Neural cell (in vitro differentiated cells): ENCODE measurements at regions not wholly inside any gene's neighbourhood (a gene's known extent, or its start where the extent isn't known, plus 50 kb on each side); places are given as distances from the start of the nearest gene placed in this dataset.

Experiments
- H2AFZ ChIP-seq: fragments of 200-600, 300-800 bp; sonication (generic), shearing (Covaris generic); 2 replicates; pipeline ENCODE4 v1.6.0; 2014; ENCODE audit warnings: low read depth, mild to moderate bottlenecking, antibody characterized with exemption, low read length, moderate library complexity
- H3F3A ChIP-seq: fragments of 200-600 bp; shearing (Covaris generic); 2 replicates; pipeline ENCODE4 v1.6.1; 2016; ENCODE audit warnings: mild to moderate bottlenecking, moderate library complexity, mixed read lengths, antibody characterized with exemption, low read length; ENCODE audit not compliant: insufficient read depth, poor library complexity, severe bottlenecking
- H3K27ac ChIP-seq: fragments of 200-600, 300-800 bp; sonication (generic), shearing (Covaris generic); 2 replicates; pipeline ENCODE4 v1.5.1; 2014; ENCODE audit warnings: mild to moderate bottlenecking, low read length, moderate library complexity
- H3K27me3 ChIP-seq: fragments of 300-800, 200-600 bp; sonication (generic), shearing (Covaris generic); 2 replicates; pipeline ENCODE4 v1.6.0; 2014; ENCODE audit warnings: mild to moderate bottlenecking, low read depth, low read length, moderate library complexity; ENCODE audit not compliant: insufficient read depth
- H3K36me3 ChIP-seq: fragments of 300-800, 200-600 bp; sonication (generic), shearing (Covaris generic); 2 replicates; pipeline ENCODE4 v1.5.1; 2014; ENCODE audit warnings: mild to moderate bottlenecking, antibody characterized with exemption, low read length, moderate library complexity; ENCODE audit not compliant: insufficient read depth
- H3K4me2 ChIP-seq: fragments of 300-800, 200-600 bp; sonication (generic), shearing (Covaris generic); 2 replicates; pipeline ENCODE4 v1.6.0; 2014; ENCODE audit warnings: mild to moderate bottlenecking, low read length
- H3K4me3 ChIP-seq: fragments of 300-800, 200-600 bp; sonication (generic), shearing (Covaris generic); 2 replicates; pipeline ENCODE4 v1.5.1; 2014; ENCODE audit warnings: mild to moderate bottlenecking, low read length, moderate library complexity
- H3K79me2 ChIP-seq: fragments of 200-600 bp; shearing (Covaris generic); replicated peaks from 2 replicates; pipeline ENCODE4 v1.6.0; 2014; ENCODE audit warnings: mild to moderate bottlenecking, low read length, moderate library complexity; ENCODE audit not compliant: insufficient read depth
- H3K9ac ChIP-seq: fragments of 300-800, 200-600 bp; sonication (generic), shearing (Covaris generic); 2 replicates; pipeline ENCODE4 v1.6.1; 2016; ENCODE audit warnings: mild to moderate bottlenecking, low read length, mixed read lengths
- H3K9me2 ChIP-seq: fragments of 200-600 bp; shearing (Covaris generic); 2 replicates; pipeline ENCODE4 v1.6.1; 2016; ENCODE audit warnings: mild to moderate bottlenecking, low read length, mixed read lengths; ENCODE audit not compliant: insufficient read depth
- H3K9me3 ChIP-seq: fragments of 200-600, 300-800 bp; sonication (generic), shearing (Covaris generic); 2 replicates; pipeline ENCODE4 v1.6.1; 2016; ENCODE audit warnings: mild to moderate bottlenecking, mixed run types, low read length, moderate library complexity, mixed read lengths
- H4K20me1 ChIP-seq: fragments of 200-600 bp; shearing (Covaris generic); 2 replicates; pipeline ENCODE4 v1.6.1; 2016; ENCODE audit warnings: mild to moderate bottlenecking, mixed run types; ENCODE audit not compliant: insufficient read depth
- CTCF ChIP-seq: fragments of 450-650 bp; IDR thresholded peaks from 2 replicates; pipeline ENCODE4 v1.5.1; 2014; ENCODE audit warnings: antibody characterized with exemption, mild to moderate bottlenecking, moderate library complexity; ENCODE audit not compliant: poor library complexity, severe bottlenecking
- EP300 ChIP-seq: fragments of 450-650 bp; conservative IDR thresholded peaks from 2 replicates; pipeline ENCODE4 v1.6.1; 2014; ENCODE audit warnings: antibody characterized with exemption, mild to moderate bottlenecking, moderate library complexity; ENCODE audit not compliant: poor library complexity, severe bottlenecking
- EZH2 ChIP-seq: fragments of 200-600, 300-800 bp; shearing (Covaris generic), sonication (generic); IDR thresholded peaks from 2 replicates; pipeline ENCODE4 v1.6.1; 2014; ENCODE audit warnings: antibody characterized with exemption, low read length, borderline replicate concordance, mild to moderate bottlenecking; ENCODE audit not compliant: insufficient read depth, poor library complexity, severe bottlenecking
- MXI1 ChIP-seq: fragments of 450-650 bp; conservative IDR thresholded peaks from 2 replicates; pipeline ENCODE4 v1.6.1; 2014; ENCODE audit warnings: antibody characterized with exemption, mild to moderate bottlenecking; ENCODE audit not compliant: poor library complexity, severe bottlenecking
- POLR2AphosphoS5 ChIP-seq: IDR thresholded peaks from 2 replicates; pipeline ENCODE4 v1.6.1; 2012
- RAD21 ChIP-seq: fragments of 450-650 bp; conservative IDR thresholded peaks from 2 replicates; pipeline ENCODE4 v1.6.1; 2014; ENCODE audit warnings: antibody characterized with exemption, mild to moderate bottlenecking, moderate library complexity
- REST ChIP-seq: IDR thresholded peaks from 2 replicates; pipeline ENCODE4 v1.6.1; 2012; ENCODE audit warnings: borderline replicate concordance
- SMC3 ChIP-seq: fragments of 450-650 bp; conservative IDR thresholded peaks from 2 replicates; pipeline ENCODE4 v1.6.1; 2014; ENCODE audit warnings: antibody characterized with exemption, mild to moderate bottlenecking, moderate library complexity; ENCODE audit not compliant: poor library complexity

GRCh38 chr20:58046311-58046710 is 182.1 kb downstream of the ANKRD60 start:
- Histone ChIP-seq H3K9me3 (no peaks in the 10 kb centered on the region), H3F3A (no peaks in the 10 kb centered on the region), H2AFZ (no peak overlapping the region), H3K9me2 (no peaks in the 10 kb centered on the region), H3K4me2 (no peak overlapping the region), H4K20me1 (no peaks in the 10 kb centered on the region), H3K4me3 (no peak overlapping the region), H3K36me3 (no peaks in the 10 kb centered on the region), H3K27me3 (no peaks in the 10 kb centered on the region), H3K79me2 (no peaks in the 10 kb centered on the region), H3K9ac (no peak overlapping the region), H3K27ac (no peak overlapping the region)
- no peak for TF ChIP-seq REST
- TF ChIP-seq MXI1 = no peak
- TF ChIP-seq POLR2AphosphoS5 = no peak
- TF ChIP-seq EZH2 = no peak
- TF ChIP-seq CTCF = no peak
- no peak for TF ChIP-seq RAD21
- TF ChIP-seq EP300 = no peak
- TF ChIP-seq SMC3 = no peak

GRCh38 chr20:58045579-58045978 is 182.9 kb downstream of the ANKRD60 start:
- Histone ChIP-seq H3K27me3 (no peaks in the 10 kb centered on the region), H3K27ac (no peak overlapping the region), H3K9ac (no peak overlapping the region), H3K9me3 (no peaks in the 10 kb centered on the region), H2AFZ (no peak overlapping the region), H3K9me2 (no peaks in the 10 kb centered on the region), H3K4me3 (no peak overlapping the region), H3F3A (no peaks in the 10 kb centered on the region), H3K4me2 (no peak overlapping the region), H3K79me2 (no peaks in the 10 kb centered on the region), H3K36me3 (no peaks in the 10 kb centered on the region), H4K20me1 (no peaks in the 10 kb centered on the region)
- TF ChIP-seq REST (no peak), EP300 (no peak), SMC3 (no peak)
